ENCODE measurements at regions not wholly inside any gene's neighbourhood (a gene's known extent, or its start where the extent isn't known, plus 50 kb on each side); places are given as distances from the start of the nearest gene placed in this dataset.

DNA sequence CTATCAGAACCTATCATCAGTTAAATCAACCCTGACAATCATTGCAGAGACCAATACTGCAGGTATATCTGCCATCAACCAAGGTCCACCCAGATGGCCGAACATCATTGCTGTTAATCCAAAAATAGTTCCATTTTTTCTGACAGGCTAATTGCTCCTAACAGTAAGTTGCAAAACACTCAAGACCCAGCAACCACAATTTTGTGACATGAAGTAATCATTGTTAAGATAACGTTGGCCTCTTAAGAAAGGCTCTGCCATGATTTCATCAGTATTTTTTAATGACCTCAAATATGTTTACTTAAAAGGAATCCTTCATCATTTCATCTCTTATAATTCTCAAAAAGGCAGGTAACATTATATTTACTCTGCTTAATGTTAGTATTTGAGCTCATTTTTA is 553.4 kb upstream of the POM121L12 start:
- DNase-seq, result no peak
- no peak overlapping the region for H3K4me3 ChIP-seq
- no peak overlapping the region for H3K27ac ChIP-seq
- H3K36me3 ChIP-seq, result no peaks in the 10 kb centered on the region
- H3K4me1 ChIP-seq (ENCODE audit: insufficient read depth), result no peaks in the 10 kb centered on the region
- intact Hi-C loops (cut with DNase I), result no loop called here
- no peaks in the 10 kb centered on the region for H3K27me3 ChIP-seq
- 74 to 85% (median 83%) methylated on average over 2 of the region's 2 CpGs for WGBS, 3 donors
- no peaks in the 10 kb centered on the region for H3K9me3 ChIP-seq
- TF ChIP-seq, protein P1, sequence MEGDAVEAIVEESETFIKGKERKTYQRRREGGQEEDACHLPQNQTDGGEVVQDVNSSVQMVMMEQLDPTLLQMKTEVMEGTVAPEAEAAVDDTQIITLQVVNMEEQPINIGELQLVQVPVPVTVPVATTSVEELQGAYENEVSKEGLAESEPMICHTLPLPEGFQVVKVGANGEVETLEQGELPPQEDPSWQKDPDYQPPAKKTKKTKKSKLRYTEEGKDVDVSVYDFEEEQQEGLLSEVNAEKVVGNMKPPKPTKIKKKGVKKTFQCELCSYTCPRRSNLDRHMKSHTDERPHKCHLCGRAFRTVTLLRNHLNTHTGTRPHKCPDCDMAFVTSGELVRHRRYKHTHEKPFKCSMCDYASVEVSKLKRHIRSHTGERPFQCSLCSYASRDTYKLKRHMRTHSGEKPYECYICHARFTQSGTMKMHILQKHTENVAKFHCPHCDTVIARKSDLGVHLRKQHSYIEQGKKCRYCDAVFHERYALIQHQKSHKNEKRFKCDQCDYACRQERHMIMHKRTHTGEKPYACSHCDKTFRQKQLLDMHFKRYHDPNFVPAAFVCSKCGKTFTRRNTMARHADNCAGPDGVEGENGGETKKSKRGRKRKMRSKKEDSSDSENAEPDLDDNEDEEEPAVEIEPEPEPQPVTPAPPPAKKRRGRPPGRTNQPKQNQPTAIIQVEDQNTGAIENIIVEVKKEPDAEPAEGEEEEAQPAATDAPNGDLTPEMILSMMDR (IDR thresholded peaks at IDR 0.05), result no peak
- TF ChIP-seq POLR2A (IDR thresholded peaks at IDR 0.05) (no peak), EP300 (IDR thresholded peaks at IDR 0.05) (no peak)

DNA sequence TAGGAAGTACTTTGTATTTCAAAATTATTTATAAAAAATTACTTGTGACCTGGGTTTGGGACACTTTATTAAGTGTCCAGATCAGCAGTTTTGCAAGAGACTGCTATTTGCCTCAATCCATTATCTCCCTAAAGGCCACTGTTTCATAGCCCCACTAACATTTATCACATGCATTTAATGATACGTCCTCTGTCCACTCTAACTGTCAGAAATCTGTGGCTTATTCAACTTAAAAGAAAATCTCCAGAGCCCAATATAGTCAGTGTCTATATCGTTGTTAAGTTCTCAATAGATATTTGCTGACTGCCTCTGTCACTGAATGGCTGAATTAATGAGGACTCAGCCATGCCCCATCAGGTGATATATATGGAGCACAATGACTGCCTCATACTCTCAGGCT is 553.9 kb upstream of the POM121L12 start:
- H3K9me3 ChIP-seq, result no peaks in the 10 kb centered on the region
- H3K27ac ChIP-seq, result no peak overlapping the region
- no peak overlapping the region for H3K4me3 ChIP-seq
- no peaks in the 10 kb centered on the region for H3K27me3 ChIP-seq
- H3K36me3 ChIP-seq, result no peaks in the 10 kb centered on the region
- DNase-seq, result no peak
- WGBS, 3 donors, result 44 to 69% (median 59%) methylated on average over 2 of the region's 2 CpGs
- H3K4me1 ChIP-seq (ENCODE audit: insufficient read depth), result no peaks in the 10 kb centered on the region
- TF ChIP-seq POLR2A (IDR thresholded peaks at IDR 0.05), result no peak
- no peak for TF ChIP-seq EP300 (IDR thresholded peaks at IDR 0.05)
- intact Hi-C loops (cut with DNase I), result no loop called here

DNA sequence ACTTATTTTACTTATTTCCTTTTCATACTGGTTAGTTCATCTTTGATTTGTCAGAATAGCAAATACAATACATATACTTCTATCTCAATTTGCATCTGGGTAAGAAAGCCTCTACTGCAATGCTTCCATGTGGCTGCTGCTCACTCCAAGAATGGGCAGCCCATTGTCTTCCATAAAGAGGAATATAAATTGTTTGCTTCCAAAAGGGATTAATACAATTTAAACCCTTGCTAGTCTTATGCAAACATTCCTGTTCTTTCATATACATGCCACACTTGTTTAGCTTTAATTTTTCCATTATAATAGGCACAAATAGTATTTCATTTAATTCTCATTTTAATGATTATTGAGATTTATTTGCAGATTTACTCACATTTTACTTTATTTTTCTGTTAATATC is 555.4 kb upstream of the POM121L12 start:
- intact Hi-C loops (cut with DNase I), result no loop called here
- H3K4me1 ChIP-seq (ENCODE audit: insufficient read depth), result no peaks in the 10 kb centered on the region
- TF ChIP-seq, protein P1 (IDR thresholded peaks at IDR 0.05), result no peak
- H3K27ac ChIP-seq, result no peak overlapping the region
- no peaks in the 10 kb centered on the region for H3K9me3 ChIP-seq
- H3K36me3 ChIP-seq, result no peaks in the 10 kb centered on the region
- no peak for DNase-seq
- no peaks in the 10 kb centered on the region for H3K27me3 ChIP-seq
- H3K4me3 ChIP-seq, result no peak overlapping the region

DNA sequence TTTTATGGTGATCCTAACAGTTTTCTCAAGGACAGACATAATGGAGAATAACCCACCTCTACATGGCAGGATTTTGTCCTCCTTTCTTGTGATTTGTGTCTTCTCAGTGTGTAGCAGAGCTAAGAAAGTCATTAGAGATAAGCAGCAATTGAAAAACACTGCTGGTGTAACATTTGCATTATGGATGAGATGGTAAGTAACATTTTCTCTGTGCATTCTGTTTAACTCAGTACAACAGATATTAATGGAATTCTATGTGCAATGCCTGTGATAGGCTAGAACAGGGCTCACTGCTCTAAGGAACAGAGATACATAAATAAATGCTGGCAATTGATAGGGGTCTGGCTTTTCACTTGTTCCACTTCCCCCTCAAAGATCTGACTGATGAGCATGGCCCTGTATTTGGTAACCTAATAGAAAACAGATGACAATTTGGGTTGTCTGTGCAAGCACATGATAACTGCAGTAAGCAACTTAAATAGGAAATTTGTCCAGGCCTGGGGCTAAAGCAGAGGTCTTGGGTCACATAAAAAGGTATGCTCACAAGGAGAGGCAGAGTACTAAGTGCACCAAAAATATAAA is 560.3 kb upstream of the POM121L12 start:
- Histone ChIP-seq H3K9me3 (no peaks in the 10 kb centered on the region), H3K27me3 (no peaks in the 10 kb centered on the region), H3K4me1 (ENCODE audit: insufficient read depth) (no peaks in the 10 kb centered on the region), H3K4me3 (no peak overlapping the region), H3K36me3 (no peaks in the 10 kb centered on the region), H3K27ac (no peak overlapping the region)
- intact Hi-C loops (cut with DNase I), result no loop called here
- DNase-seq, result no peak
- TF ChIP-seq POLR2A (IDR thresholded peaks at IDR 0.05) (no peak), EP300 (IDR thresholded peaks at IDR 0.05) (no peak)

DNA sequence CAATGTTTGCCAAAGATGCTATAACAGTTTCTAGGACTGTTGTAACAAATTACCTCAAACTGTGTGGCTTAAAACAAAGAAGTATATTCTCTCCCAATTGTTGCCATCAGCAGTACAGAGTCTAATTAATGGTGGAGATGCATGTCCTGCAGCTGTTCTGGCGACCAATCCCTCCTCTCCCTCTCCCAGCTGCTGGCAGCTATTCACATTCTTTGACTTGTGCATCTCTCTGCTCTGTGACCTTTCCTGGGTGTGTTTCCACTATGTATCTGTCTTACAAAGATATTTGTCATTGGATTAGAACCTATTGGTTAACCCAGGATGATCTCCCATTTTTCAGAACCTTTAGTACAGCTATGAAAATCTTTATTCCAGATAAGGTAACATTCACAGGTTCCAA is 561.7 kb upstream of the POM121L12 start:
- H3K9me3 ChIP-seq, result no peaks in the 10 kb centered on the region
- intact Hi-C loops (cut with DNase I), result no loop called here
- H3K4me3 ChIP-seq, result no peak overlapping the region

More for the DNA sequence above, 561.7 kb upstream of the POM121L12 start:
- no peaks in the 10 kb centered on the region for H3K4me1 ChIP-seq (ENCODE audit: insufficient read depth)
- 19 to 27% (median 24%) methylated on average over 1 of the region's 1 CpG for WGBS, 3 donors
- H3K27ac ChIP-seq, result no peak overlapping the region
- no peak for DNase-seq
- H3K36me3 ChIP-seq, result no peaks in the 10 kb centered on the region
- TF ChIP-seq POLR2A (IDR thresholded peaks at IDR 0.05) (no peak), EP300 (IDR thresholded peaks at IDR 0.05) (no peak)
- TF ChIP-seq, protein P1 (IDR thresholded peaks at IDR 0.05), result no peak
- H3K27me3 ChIP-seq, result no peaks in the 10 kb centered on the region
